ENCODE measurements at regions not wholly inside any gene's neighbourhood (a gene's known extent, or its start where the extent isn't known, plus 50 kb on each side); places are given as distances from the start of the nearest gene placed in this dataset.

- no peaks in the 10 kb centered on the region for H3K36me3 ChIP-seq (ENCODE audit: control insufficient read depth, insufficient read depth, low read length)
- TF ChIP-seq CTCF (IDR thresholded peaks at IDR 0.05; ENCODE audit: insufficient read depth, low read length, poor library complexity, severe bottlenecking): no peak
- no peak for DNase-seq (ENCODE audit: extremely low read depth, insufficient read length)
- no peaks in the 10 kb centered on the region for H3K27me3 ChIP-seq (replicated peaks; ENCODE audit: control insufficient read depth, insufficient read depth, low read length)
- no peak overlapping the region for H3K4me3 ChIP-seq (replicated peaks; ENCODE audit: low read depth, low read length)
Measured at GRCh38 chr11:111137846-111138245, 107.7 kb upstream of the POU2AF2 start.

- H3K27me3 ChIP-seq (replicated peaks; ENCODE audit: control insufficient read depth, insufficient read depth, low read length): no peaks in the 10 kb centered on the region
- no peak for TF ChIP-seq CTCF (IDR thresholded peaks at IDR 0.05; ENCODE audit: insufficient read depth, low read length, poor library complexity, severe bottlenecking)
- H3K4me3 ChIP-seq (replicated peaks; ENCODE audit: low read depth, low read length): no peak overlapping the region
- no peak for DNase-seq (ENCODE audit: extremely low read depth, insufficient read length)
- no peaks in the 10 kb centered on the region for H3K36me3 ChIP-seq (ENCODE audit: control insufficient read depth, insufficient read depth, low read length)
Measured at GRCh38 chr11:111135778-111136570, 109.6 kb upstream of the POU2AF2 start.

- H3K36me3 ChIP-seq (ENCODE audit: control insufficient read depth, insufficient read depth, low read length): no peaks in the 10 kb centered on the region
- H3K27me3 ChIP-seq (replicated peaks; ENCODE audit: control insufficient read depth, insufficient read depth, low read length): no peaks in the 10 kb centered on the region
- DNase-seq (ENCODE audit: extremely low read depth, insufficient read length): no peak
- TF ChIP-seq CTCF (IDR thresholded peaks at IDR 0.05; ENCODE audit: insufficient read depth, low read length, poor library complexity, severe bottlenecking): no peak
- no peak overlapping the region for H3K4me3 ChIP-seq (replicated peaks; ENCODE audit: low read depth, low read length)
Measured at GRCh38 chr11:111135101-111135500, 110.4 kb upstream of the POU2AF2 start.

- Histone ChIP-seq H3K4me3 (replicated peaks; ENCODE audit: low read depth, low read length) (no peak overlapping the region), H3K27me3 (replicated peaks; ENCODE audit: control insufficient read depth, insufficient read depth, low read length) (no peaks in the 10 kb centered on the region), H3K36me3 (ENCODE audit: control insufficient read depth, insufficient read depth, low read length) (no peaks in the 10 kb centered on the region)
- TF ChIP-seq CTCF (IDR thresholded peaks at IDR 0.05; ENCODE audit: insufficient read depth, low read length, poor library complexity, severe bottlenecking): no peak
- no peak for DNase-seq (ENCODE audit: extremely low read depth, insufficient read length)
Measured at GRCh38 chr11:111128076-111128870, 117.3 kb upstream of the POU2AF2 start.

- Histone ChIP-seq H3K27me3 (replicated peaks; ENCODE audit: control insufficient read depth, insufficient read depth, low read length) (no peaks in the 10 kb centered on the region), H3K36me3 (ENCODE audit: control insufficient read depth, insufficient read depth, low read length) (no peaks in the 10 kb centered on the region), H3K4me3 (replicated peaks; ENCODE audit: low read depth, low read length) (no peak overlapping the region)
- no peak for DNase-seq (ENCODE audit: extremely low read depth, insufficient read length)
- TF ChIP-seq CTCF (IDR thresholded peaks at IDR 0.05; ENCODE audit: insufficient read depth, low read length, poor library complexity, severe bottlenecking): no peak
Measured at GRCh38 chr11:111124724-111125123, 120.8 kb upstream of the POU2AF2 start.
